Caco-2 (cell line): ENCODE measurements at regions not wholly inside any gene's neighbourhood (a gene's known extent, or its start where the extent isn't known, plus 50 kb on each side); places are given as distances from the start of the nearest gene placed in this dataset.

Source experiments
- BruUV-seq: library from RNA; stranded (reverse); fragments of 400-500 nt; replicated peaks from 2 replicates; lab custom pipeline; 2021; lab: Mats Ljungman, UMichigan
- CTCF ChIA-PET: fragments of 300-600 bp; sonication (Branson Sonifier 250); formaldehyde crosslinking; loops from one replicate; lab custom pipeline; 2022; ENCODE audit warnings: antibody characterized with exemption; lab: Charles Lee
- POLR2A ChIA-PET: fragments of 300-600 bp; sonication (Branson Sonifier 250); formaldehyde crosslinking; loops from one replicate; lab custom pipeline; 2022; ENCODE audit warnings: antibody characterized with exemption; lab: Charles Lee
- DNase-seq, 2 experiments: peaks; one replicate each; pipeline versions ENCODE4 v3.0.0 to v3.0.0-alpha.2; 2020 to 2022
- H3K27me3 ChIP-seq: replicated peaks from 2 replicates; pipeline ENCODE4 v1.6.0; 2011; ENCODE audit warnings: low read length; ENCODE audit not compliant: control insufficient read depth, insufficient read depth
- H3K36me3 ChIP-seq: 2 replicates; pipeline ENCODE4 v1.5.1; 2011; ENCODE audit warnings: low read length; ENCODE audit not compliant: control insufficient read depth, insufficient read depth
- H3K4me1 ChIP-seq: fragments of 250-450 bp; sonication (Bioruptor Pico); 2 replicates; pipeline ENCODE4 v1.5.1; 2020; ENCODE audit warnings: mild to moderate bottlenecking
- H3K4me3 ChIP-seq: 2 replicates; pipeline ENCODE4 v1.5.1; 2011; ENCODE audit warnings: low read depth, mild to moderate bottlenecking, control low read depth, low read length
- H3K9me3 ChIP-seq: fragments of 250-450 bp; sonication (Bioruptor Pico); 2 replicates; pipeline ENCODE4 v1.5.1; 2020; ENCODE audit warnings: mild to moderate bottlenecking, moderate library complexity
- H3K27ac Mint-ChIP-seq: one replicate; pipeline ENCODE4 v1.8.0; 2022; ENCODE audit warnings: mixed read lengths; ENCODE audit not compliant: unreplicated experiment
- H3K27me3 Mint-ChIP-seq: one replicate; pipeline ENCODE4 v1.8.0; 2022; ENCODE audit warnings: mixed read lengths; ENCODE audit not compliant: insufficient read depth, unreplicated experiment
- H3K36me3 Mint-ChIP-seq: one replicate; pipeline ENCODE4 v1.8.0; 2022; ENCODE audit warnings: mild to moderate bottlenecking, mixed read lengths; ENCODE audit not compliant: insufficient read depth, unreplicated experiment
- H3K4me1 Mint-ChIP-seq: one replicate; pipeline ENCODE4 v1.8.0; 2022; ENCODE audit warnings: low read depth, mixed read lengths; ENCODE audit not compliant: unreplicated experiment
- H3K4me3 Mint-ChIP-seq: one replicate; pipeline ENCODE4 v1.8.0; 2022; ENCODE audit warnings: mild to moderate bottlenecking, moderate library complexity, mixed read lengths; ENCODE audit not compliant: unreplicated experiment
- H3K9me3 Mint-ChIP-seq: one replicate; pipeline ENCODE4 v1.8.0; 2022; ENCODE audit warnings: mixed read lengths; ENCODE audit not compliant: unreplicated experiment
- CTCF ChIP-seq, 2 experiments: fragments of 200-600 bp in 1 of 2; IDR thresholded peaks; 1 replicate in 1 of 2; 2 replicates in 1 of 2; pipeline versions ENCODE4 v1.5.1 to v1.8.0; 2011 to 2022; ENCODE audit warnings: antibody characterized with exemption in 1 of 2, control low read depth in 1 of 2, inconsistent platforms in 1 of 2, low read depth in 1 of 2, low read length in 1 of 2, mild to moderate bottlenecking in 1 of 2, moderate library complexity in 1 of 2; ENCODE audit not compliant: insufficient read depth in 1 of 2, severe bottlenecking in 1 of 2, unreplicated experiment in 1 of 2
- intact Hi-C: fragments of 100-400 bp; cut with micrococcal nuclease; formaldehyde crosslinking; loops from one replicate; pipeline ENCODE4 v1.10.0; 2022; ENCODE audit not compliant: unreplicated experiment

GRCh38 chr10:130982802-130983201 lies 328.7 kb downstream of the TCERG1L start:
- no TSS peak for BruUV-seq
- Mint-ChIP-seq H3K4me1 (no peaks in the 10 kb centered on the region), H3K27me3 (no peaks in the 10 kb centered on the region), H3K4me3 (no peak overlapping the region), H3K36me3 (no peaks in the 10 kb centered on the region), H3K9me3 (peaks cover 22% of the 10 kb centered on the region), H3K27ac (no peak overlapping the region)
- intact Hi-C loops = no loop called here
- ChIA-PET POLR2A (no interaction called here), CTCF (no interaction called here)
- Histone ChIP-seq H3K36me3 (no peaks in the 10 kb centered on the region), H3K4me1 (no peaks in the 10 kb centered on the region), H3K9me3 (0 out of 2 replicates have a peak, but pooled peaks cover 4% of the 10 kb centered on the region), H3K4me3 (no peak overlapping the region), H3K27me3 (no peaks in the 10 kb centered on the region)
- TF ChIP-seq CTCF (IDR thresholded peaks at IDR 0.05; ENCODE audit: insufficient read depth in 1 of 2, low read depth in 1 of 2, low read length in 1 of 2, severe bottlenecking in 1 of 2, unreplicated experiment in 1 of 2) = no peak
- DNase-seq = no peak

- Histone ChIP-seq H3K27me3 (no peaks in the 10 kb centered on the region), H3K9me3 (0 out of 2 replicates have a peak, but pooled peaks cover 4% of the 10 kb centered on the region), H3K4me1 (no peaks in the 10 kb centered on the region), H3K4me3 (no peak overlapping the region), H3K36me3 (no peaks in the 10 kb centered on the region)
- BruUV-seq = no TSS peak
- peaks cover 2% of the 10 kb centered on the region for H3K27me3 Mint-ChIP-seq
- no peaks in the 10 kb centered on the region for H3K4me1 Mint-ChIP-seq
- peaks cover 22% of the 10 kb centered on the region for H3K9me3 Mint-ChIP-seq
- H3K36me3 Mint-ChIP-seq = no peaks in the 10 kb centered on the region
- ChIA-PET CTCF (no interaction called here), POLR2A (no interaction called here)
- no peak overlapping the region for H3K4me3 Mint-ChIP-seq
- no peak for TF ChIP-seq CTCF (IDR thresholded peaks at IDR 0.05; ENCODE audit: insufficient read depth in 1 of 2, low read depth in 1 of 2, low read length in 1 of 2, severe bottlenecking in 1 of 2, unreplicated experiment in 1 of 2)
- intact Hi-C loops = no loop called here
- no peak for DNase-seq
- H3K27ac Mint-ChIP-seq = no peak overlapping the region
These were observed 327.8 kb downstream of the TCERG1L start for GRCh38 chr10:130983749-130984148.

GRCh38 chr10:130984686-130985085 lies 326.8 kb downstream of the TCERG1L start:
- CTCF ChIA-PET = no interaction called here
- TF ChIP-seq CTCF (IDR thresholded peaks at IDR 0.05; ENCODE audit: insufficient read depth in 1 of 2, low read depth in 1 of 2, low read length in 1 of 2, severe bottlenecking in 1 of 2, unreplicated experiment in 1 of 2) = no peak
- Histone ChIP-seq H3K4me1 (no peaks in the 10 kb centered on the region), H3K27me3 (no peaks in the 10 kb centered on the region), H3K36me3 (no peaks in the 10 kb centered on the region), H3K4me3 (no peak overlapping the region), H3K9me3 (0 out of 2 replicates have a peak, but pooled peaks cover 3% of the 10 kb centered on the region)
- Mint-ChIP-seq H3K27me3 (peaks cover 2% of the 10 kb centered on the region), H3K9me3 (peaks cover 22% of the 10 kb centered on the region), H3K36me3 (no peaks in the 10 kb centered on the region), H3K4me3 (no peak overlapping the region), H3K4me1 (no peaks in the 10 kb centered on the region), H3K27ac (no peak overlapping the region)
- POLR2A ChIA-PET = no interaction called here
- intact Hi-C loops = no loop called here
- BruUV-seq = no TSS peak
- no peak for DNase-seq
